ENCODE measurements at regions not wholly inside any gene's neighbourhood (a gene's known extent, or its start where the extent isn't known, plus 50 kb on each side); places are given as distances from the start of the nearest gene placed in this dataset.

GRCh38 chr16:13858873-13859580 lies 60.9 kb upstream of the ERCC4 start:
- ChIA-PET CTCF (no interaction called here), POLR2A (no interaction called here)
- H3K9ac ChIP-seq (replicated peaks; ENCODE audit: extremely low read depth, insufficient read depth, low read length) = no peak overlapping the region
- no peak overlapping the region for H2AFZ ChIP-seq (ENCODE audit: low read depth, low read length)
- dilution Hi-C loops (cut with MboI; ENCODE audit: extremely low pct_ligation_motif_present, low sequenced_read_pairs) (no loop called here), intact Hi-C loops (cut with micrococcal nuclease) (no loop called here)
- DNase-seq (ENCODE audit: low read depth, low spot score) = no peak
- H3K36me3 ChIP-seq (ENCODE audit: control insufficient read depth in 2 of 2, extremely low read depth in 1 of 2, insufficient read depth in 2 of 2, low read length in 2 of 2) = no peaks in the 10 kb centered on the region
- H3K9me1 ChIP-seq (replicated peaks; ENCODE audit: control insufficient read depth, extremely low read depth, insufficient read depth, low read length) = no peaks in the 10 kb centered on the region
- no peaks in the 10 kb centered on the region for H4K20me1 ChIP-seq (replicated peaks; ENCODE audit: control insufficient read depth, extremely low read depth, insufficient read depth, low read length)
- no peak overlapping the region for H3K4me2 ChIP-seq (ENCODE audit: insufficient read depth, low read length)
- FAIRE-seq = no peak
- H3K79me2 ChIP-seq (ENCODE audit: control insufficient read depth, insufficient read depth, low read length) = no peaks in the 10 kb centered on the region
- H3K4me3 ChIP-seq (replicated peaks in 1 of 3; ENCODE audit: insufficient read depth in 1 of 3, low read depth in 1 of 3, low read length in 3 of 3) = no peak overlapping the region
- no peaks in the 10 kb centered on the region for H3K4me1 ChIP-seq (ENCODE audit: control insufficient read depth, extremely low read depth, insufficient read depth, low read length)
- no peaks in the 10 kb centered on the region for H3K27me3 ChIP-seq (ENCODE audit: control insufficient read depth in 2 of 2, insufficient read depth in 2 of 2, low read length in 2 of 2)
- BruUV-seq (replicated peaks) = no TSS peak
- no peaks in the 10 kb centered on the region for H3K9me3 ChIP-seq (replicated peaks; ENCODE audit: control insufficient read depth, insufficient read depth, low read length)
- no peak overlapping the region for H3K27ac ChIP-seq (ENCODE audit: insufficient read depth, low read depth, low read length)
- no peak for TF ChIP-seq EZH2 (IDR thresholded peaks at IDR 0.05; ENCODE audit: borderline replicate concordance, low read depth, low read length, severe bottlenecking)
- no peak for TF ChIP-seq POLR2A (IDR thresholded peaks at IDR 0.05; ENCODE audit: low read depth, low read length)
- TF ChIP-seq POLR2AphosphoS5 (IDR thresholded peaks at IDR 0.05; ENCODE audit: insufficient read depth, low read depth, low read length) = no peak
- no peak for TF ChIP-seq CTCF (IDR thresholded peaks at IDR 0.05; ENCODE audit: extremely low read depth in 1 of 2, insufficient read depth in 1 of 2, low read depth in 1 of 2, low read length in 2 of 2)
- TF ChIP-seq FOS (IDR thresholded peaks at IDR 0.05; ENCODE audit: borderline replicate concordance, insufficient read depth, low read length) = no peak
- no peak for TF ChIP-seq MAX (IDR thresholded peaks at IDR 0.05; ENCODE audit: insufficient read depth, insufficient read length)
- TF ChIP-seq GATA2 (IDR thresholded peaks at IDR 0.05; ENCODE audit: insufficient read depth, insufficient read length, low read depth, low read length) = no peak
- no peak for TF ChIP-seq MYC (IDR thresholded peaks at IDR 0.05; ENCODE audit: low read depth, low read length)
- no peak for TF ChIP-seq JUN (IDR thresholded peaks at IDR 0.05; ENCODE audit: borderline replicate concordance, insufficient read depth, insufficient read length, low read depth)

Data from endothelial cell of umbilical vein (primary cell).